ENCODE measurements at regions not wholly inside any gene's neighbourhood (a gene's known extent, or its start where the extent isn't known, plus 50 kb on each side); places are given as distances from the start of the nearest gene placed in this dataset.

GRCh38 chr14:89564989-89565388 lies 148.0 kb upstream of the FOXN3 start:
- TF ChIP-seq CTCF (IDR thresholded peaks at IDR 0.05), result no peak
- TF ChIP-seq POLR2A (IDR thresholded peaks at IDR 0.05), result no peak

Data from right lobe of liver (tissue), 4 donors.